ENCODE measurements at regions not wholly inside any gene's neighbourhood (a gene's known extent, or its start where the extent isn't known, plus 50 kb on each side); places are given as distances from the start of the nearest gene placed in this dataset.
"Not testable (repeated sequence)": the region's sequence is repeated elsewhere in the genome, so short reads cannot be mapped to it uniquely, and the experiment has no call there.

DNA sequence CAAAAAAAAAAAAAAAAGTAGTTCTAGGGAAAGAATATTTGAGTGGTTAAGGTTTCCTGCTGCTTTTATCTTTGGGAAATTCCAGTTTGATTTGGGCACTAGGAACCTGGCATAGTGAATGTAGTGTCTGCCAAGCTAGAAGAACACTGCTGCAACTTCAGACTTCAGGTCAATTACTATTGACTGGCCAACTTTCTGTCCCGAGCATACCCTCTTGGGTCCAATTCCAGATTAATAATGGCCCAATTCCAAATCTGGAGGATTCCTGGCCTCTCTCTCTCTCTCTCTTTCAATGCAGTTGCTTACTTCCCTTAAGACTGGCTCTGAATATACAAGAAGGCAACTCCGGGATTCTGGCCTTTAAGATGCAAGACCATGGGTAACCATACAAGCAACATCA, 74.9 kb downstream of the ANKEF1 start:
- DNase-seq (ENCODE audit: low spot score in 2 of 2) = no peak
- ATAC-seq (replicated peaks; ENCODE audit: extremely low read depth, poor library complexity, severe bottlenecking) = no peak
- peaks cover 10% of the 10 kb centered on the region for H3K27me3 Mint-ChIP-seq
- no peaks in the 10 kb centered on the region for H3K9me3 Mint-ChIP-seq
- H3K36me3 Mint-ChIP-seq (ENCODE audit: insufficient read depth) = no peaks in the 10 kb centered on the region
- H3K27ac Mint-ChIP-seq (ENCODE audit: low read depth) = no peak overlapping the region
- no peaks in the 10 kb centered on the region for H3K4me1 Mint-ChIP-seq
- no peak overlapping the region for H3K4me3 Mint-ChIP-seq

GRCh38 chr20:10110151-10110550, 75.4 kb downstream of the ANKEF1 start:
- Mint-ChIP-seq H3K36me3 (ENCODE audit: insufficient read depth) (no peaks in the 10 kb centered on the region), H3K27me3 (peaks cover 10% of the 10 kb centered on the region), H3K4me1 (no peaks in the 10 kb centered on the region), H3K9me3 (no peaks in the 10 kb centered on the region), H3K4me3 (no peak overlapping the region), H3K27ac (ENCODE audit: low read depth) (no peak overlapping the region)
- no peak for ATAC-seq (replicated peaks; ENCODE audit: extremely low read depth, poor library complexity, severe bottlenecking)
- no peak for DNase-seq (ENCODE audit: low spot score in 2 of 2)

DNA sequence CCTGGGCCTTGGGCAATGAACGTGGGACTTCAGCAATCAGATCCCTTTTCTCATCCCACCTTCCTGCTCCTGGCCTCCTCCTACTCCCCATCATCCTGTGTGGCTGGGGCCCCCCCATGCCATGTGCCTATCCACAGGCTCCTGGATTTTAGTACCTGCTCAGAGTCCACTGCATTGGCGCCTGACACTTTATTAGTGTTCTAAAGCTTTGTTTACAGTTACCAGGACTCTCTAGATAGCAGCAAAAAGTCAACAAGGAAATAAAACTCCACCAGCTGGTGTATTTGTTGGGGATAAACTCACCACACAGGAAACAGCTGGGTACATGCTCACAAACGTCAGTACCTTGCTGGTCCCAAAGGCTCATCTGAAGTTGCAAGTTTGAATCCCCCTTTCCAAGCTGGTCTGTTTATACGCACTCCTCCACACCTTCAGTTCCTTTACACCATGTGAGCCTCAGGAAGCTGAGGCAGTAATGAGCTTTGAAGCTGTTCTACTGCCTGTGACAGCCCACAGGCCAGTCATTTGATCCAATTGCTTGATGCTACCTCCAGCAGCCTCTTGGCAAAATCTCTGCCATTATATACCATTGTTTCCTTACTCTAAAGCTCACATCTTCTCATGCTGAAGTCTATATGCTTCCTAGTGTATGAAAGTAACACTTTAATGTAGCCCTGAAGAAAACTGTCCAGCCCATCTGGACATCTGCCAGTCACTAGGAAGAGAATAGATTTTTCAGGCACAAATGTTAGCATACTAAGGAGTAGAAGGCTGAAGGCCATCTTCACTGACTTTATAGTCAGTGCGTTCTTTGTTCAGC, 76.6 kb downstream of the ANKEF1 start:
- Mint-ChIP-seq H3K4me1 (no peaks in the 10 kb centered on the region), H3K4me3 (no peak overlapping the region), H3K27ac (ENCODE audit: low read depth) (no peak overlapping the region), H3K27me3 (peaks cover 6% of the 10 kb centered on the region), H3K9me3 (no peaks in the 10 kb centered on the region), H3K36me3 (ENCODE audit: insufficient read depth) (no peaks in the 10 kb centered on the region)
- ATAC-seq (replicated peaks; ENCODE audit: extremely low read depth, poor library complexity, severe bottlenecking) = no peak
- no peak for DNase-seq (ENCODE audit: low spot score in 2 of 2)

DNA sequence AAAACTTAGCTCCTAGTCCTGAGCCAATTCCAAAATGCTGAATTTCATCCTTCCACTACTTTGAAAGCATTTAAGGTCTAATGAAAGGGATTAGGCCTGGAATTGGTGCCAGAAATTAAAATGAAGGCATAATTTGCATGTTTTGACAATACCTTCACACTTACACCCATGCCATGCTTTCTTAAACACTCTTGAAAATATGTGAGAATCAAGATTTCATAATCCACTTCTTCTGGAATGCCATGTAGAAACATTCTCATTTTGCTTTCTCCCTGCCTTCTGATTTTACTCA, 77.1 kb downstream of the ANKEF1 start:
- Mint-ChIP-seq H3K4me3 (no peak overlapping the region), H3K27ac (ENCODE audit: low read depth) (no peak overlapping the region), H3K9me3 (no peaks in the 10 kb centered on the region), H3K4me1 (no peaks in the 10 kb centered on the region), H3K27me3 (peaks cover under 1% of the 10 kb centered on the region), H3K36me3 (ENCODE audit: insufficient read depth) (no peaks in the 10 kb centered on the region)
- no peak for ATAC-seq (replicated peaks; ENCODE audit: extremely low read depth, poor library complexity, severe bottlenecking)
- no peak for DNase-seq (ENCODE audit: low spot score in 2 of 2)

DNA sequence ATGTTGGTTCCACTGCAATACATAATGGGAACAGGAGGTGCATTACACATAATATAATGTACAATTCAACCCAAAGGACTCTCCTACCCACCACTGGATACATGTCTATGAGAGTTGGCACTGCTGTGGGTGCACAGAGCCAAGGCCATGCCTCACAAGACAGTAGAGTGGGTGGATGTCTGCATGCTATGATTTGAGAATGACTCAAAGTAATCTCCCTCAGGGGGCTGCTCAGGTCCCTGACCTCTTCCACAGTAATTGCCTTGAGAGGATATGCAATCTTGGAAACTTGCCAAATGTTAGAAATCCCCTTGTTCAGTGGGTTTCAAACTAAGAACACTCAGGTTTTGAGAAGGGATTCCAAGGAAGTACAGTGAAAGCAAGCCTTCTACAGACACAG, 79.0 kb downstream of the ANKEF1 start:
- Mint-ChIP-seq H3K9me3 (no peaks in the 10 kb centered on the region), H3K4me1 (no peaks in the 10 kb centered on the region), H3K36me3 (ENCODE audit: insufficient read depth) (no peaks in the 10 kb centered on the region), H3K27me3 (peaks cover 3% of the 10 kb centered on the region), H3K27ac (ENCODE audit: low read depth) (no peak overlapping the region), H3K4me3 (no peak overlapping the region)
- DNase-seq (ENCODE audit: low spot score in 2 of 2) = no peak
- no peak for ATAC-seq (replicated peaks; ENCODE audit: extremely low read depth, poor library complexity, severe bottlenecking)

- DNase-seq (ENCODE audit: low spot score in 2 of 2) (no peak), ATAC-seq (replicated peaks; ENCODE audit: extremely low read depth, poor library complexity, severe bottlenecking) (no peak)
Measured at GRCh38 chr20:10114598-10114997, 79.8 kb downstream of the ANKEF1 start.

DNA sequence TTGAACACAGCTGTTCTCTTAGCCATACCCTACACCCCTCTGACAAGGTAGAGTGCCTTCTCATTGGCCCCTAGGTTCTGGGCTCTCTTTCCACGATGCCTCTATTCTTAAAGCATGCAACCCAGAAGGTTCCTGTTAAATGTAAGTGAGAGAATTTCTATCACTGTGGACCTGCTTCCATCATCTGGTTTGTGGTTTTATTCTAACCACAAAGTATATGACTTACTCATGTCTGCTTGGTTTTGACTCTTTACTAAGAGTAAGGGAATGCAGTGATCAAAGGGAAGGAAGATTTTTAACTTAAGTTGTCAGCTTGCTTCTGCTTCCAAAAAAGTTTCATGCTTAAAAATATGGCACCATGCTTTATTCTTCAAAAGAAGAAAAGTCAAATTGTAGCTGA, 80.2 kb downstream of the ANKEF1 start:
- DNase-seq (ENCODE audit: low spot score in 2 of 2) (no peak), ATAC-seq (replicated peaks; ENCODE audit: extremely low read depth, poor library complexity, severe bottlenecking) (no peak)
- no peaks in the 10 kb centered on the region for H3K36me3 Mint-ChIP-seq (ENCODE audit: insufficient read depth)
- H3K4me3 Mint-ChIP-seq = no peak overlapping the region
- no peaks in the 10 kb centered on the region for H3K4me1 Mint-ChIP-seq
- H3K9me3 Mint-ChIP-seq = no peaks in the 10 kb centered on the region
- peaks cover 12% of the 10 kb centered on the region for H3K27me3 Mint-ChIP-seq
- no peak overlapping the region for H3K27ac Mint-ChIP-seq (ENCODE audit: low read depth)

More at GRCh38 chr20:10114598-10114997, 79.8 kb downstream of the ANKEF1 start:
- Mint-ChIP-seq H3K27ac (ENCODE audit: low read depth) (no peak overlapping the region), H3K4me1 (no peaks in the 10 kb centered on the region), H3K4me3 (no peak overlapping the region), H3K9me3 (no peaks in the 10 kb centered on the region), H3K27me3 (peaks cover 9% of the 10 kb centered on the region), H3K36me3 (ENCODE audit: insufficient read depth) (no peaks in the 10 kb centered on the region)

DNA sequence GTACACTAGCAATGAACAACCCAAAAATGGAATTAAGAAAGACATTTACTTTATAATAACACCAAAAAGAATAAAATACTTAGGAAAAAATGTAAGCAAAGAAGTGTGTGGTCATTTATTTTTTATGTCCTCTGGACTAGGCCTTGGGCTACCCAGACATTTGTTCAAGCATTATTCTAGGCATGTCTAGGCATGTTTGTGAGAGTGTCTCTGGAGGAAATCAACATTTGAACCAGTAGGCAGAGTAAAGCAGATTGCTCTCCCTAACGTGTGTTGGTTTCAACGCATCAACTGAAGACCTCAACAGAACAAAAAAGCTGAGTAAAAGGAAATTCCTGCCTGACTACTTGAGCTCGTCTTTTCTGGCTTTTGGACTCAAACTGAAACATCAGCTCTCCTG, 84.5 kb downstream of the ANKEF1 start:
- H3K4me3 Mint-ChIP-seq = no peak overlapping the region
- no peak for DNase-seq (ENCODE audit: low spot score in 2 of 2)
- ATAC-seq (replicated peaks; ENCODE audit: extremely low read depth, poor library complexity, severe bottlenecking) = no peak
- no peaks in the 10 kb centered on the region for H3K4me1 Mint-ChIP-seq
- H3K27ac Mint-ChIP-seq (ENCODE audit: low read depth) = no peak overlapping the region
- H3K9me3 Mint-ChIP-seq = peaks cover 7% of the 10 kb centered on the region
- peaks cover 2% of the 10 kb centered on the region for H3K36me3 Mint-ChIP-seq (ENCODE audit: insufficient read depth)
- H3K27me3 Mint-ChIP-seq = peaks cover 40% of the 10 kb centered on the region

- DNase-seq (ENCODE audit: low spot score in 2 of 2); H3K4me3 Mint-ChIP-seq; H3K4me1 Mint-ChIP-seq; H3K27ac Mint-ChIP-seq (ENCODE audit: low read depth); H3K36me3 Mint-ChIP-seq (ENCODE audit: insufficient read depth); ATAC-seq (replicated peaks; ENCODE audit: extremely low read depth, poor library complexity, severe bottlenecking): not testable (repeated sequence)
- Mint-ChIP-seq H3K27me3 (peaks cover 49% of the 10 kb centered on the region), H3K9me3 (peaks cover 14% of the 10 kb centered on the region)
Measured at GRCh38 chr20:10124883-10125282, 90.1 kb downstream of the ANKEF1 start.

- Mint-ChIP-seq H3K36me3 (ENCODE audit: insufficient read depth) (peaks cover 2% of the 10 kb centered on the region), H3K4me3 (no peak overlapping the region), H3K9me3 (peaks cover 14% of the 10 kb centered on the region), H3K27me3 (peaks cover 45% of the 10 kb centered on the region), H3K27ac (ENCODE audit: low read depth) (no peak overlapping the region), H3K4me1 (no peaks in the 10 kb centered on the region)
- DNase-seq (ENCODE audit: low spot score in 2 of 2) (no peak), ATAC-seq (replicated peaks; ENCODE audit: extremely low read depth, poor library complexity, severe bottlenecking) (no peak)
Measured at GRCh38 chr20:10125757-10126156, 91.0 kb downstream of the ANKEF1 start.

- Mint-ChIP-seq H3K27ac (ENCODE audit: low read depth) (no peak overlapping the region), H3K9me3 (peaks cover 4% of the 10 kb centered on the region), H3K27me3 (peaks cover 52% of the 10 kb centered on the region), H3K4me3 (no peak overlapping the region), H3K4me1 (no peaks in the 10 kb centered on the region), H3K36me3 (ENCODE audit: insufficient read depth) (no peaks in the 10 kb centered on the region)
- DNase-seq (ENCODE audit: low spot score in 2 of 2) (no peak), ATAC-seq (replicated peaks; ENCODE audit: extremely low read depth, poor library complexity, severe bottlenecking) (no peak)
Measured at GRCh38 chr20:10129749-10130148, 88.9 kb upstream of the SNAP25 start.

- no peak for ATAC-seq (replicated peaks; ENCODE audit: extremely low read depth, poor library complexity, severe bottlenecking)
- no peak for DNase-seq (ENCODE audit: low spot score in 2 of 2)
- no peak overlapping the region for H3K4me3 Mint-ChIP-seq
- no peak overlapping the region for H3K27ac Mint-ChIP-seq (ENCODE audit: low read depth)
- no peaks in the 10 kb centered on the region for H3K36me3 Mint-ChIP-seq (ENCODE audit: insufficient read depth)
- no peaks in the 10 kb centered on the region for H3K4me1 Mint-ChIP-seq
- H3K27me3 Mint-ChIP-seq = peaks cover 64% of the 10 kb centered on the region
- no peaks in the 10 kb centered on the region for H3K9me3 Mint-ChIP-seq
Measured at GRCh38 chr20:10131732-10132345, 86.8 kb upstream of the SNAP25 start.

DNA sequence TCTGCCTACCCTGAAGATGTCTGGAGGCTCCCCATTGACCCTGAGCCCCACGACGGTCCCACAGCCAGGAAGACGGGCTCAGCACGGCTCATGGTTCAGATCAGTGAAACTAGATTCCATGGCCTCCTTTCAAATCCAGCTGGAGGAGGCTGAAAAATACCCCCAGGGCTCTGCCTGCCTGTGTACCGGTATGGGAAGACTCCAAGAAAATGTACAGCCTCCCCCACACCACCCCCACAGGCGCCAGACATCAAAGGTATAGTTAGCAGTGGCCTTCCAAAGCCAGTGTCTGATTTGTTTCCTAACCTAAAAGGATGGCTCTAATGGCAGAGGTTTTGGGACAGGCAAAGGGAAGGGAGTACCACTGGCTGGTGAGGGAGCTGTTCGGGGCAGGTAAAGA, 86.2 kb upstream of the SNAP25 start:
- peaks cover 64% of the 10 kb centered on the region for H3K27me3 Mint-ChIP-seq

More for the DNA sequence above, 86.2 kb upstream of the SNAP25 start:
- ATAC-seq (replicated peaks; ENCODE audit: extremely low read depth, poor library complexity, severe bottlenecking) (no peak), DNase-seq (ENCODE audit: low spot score in 2 of 2) (no peak)
- Mint-ChIP-seq H3K4me3 (no peak overlapping the region), H3K9me3 (no peaks in the 10 kb centered on the region), H3K27ac (ENCODE audit: low read depth) (no peak overlapping the region), H3K36me3 (ENCODE audit: insufficient read depth) (no peaks in the 10 kb centered on the region), H3K4me1 (no peaks in the 10 kb centered on the region)
